ENCODE measurements at regions not wholly inside any gene's neighbourhood (a gene's known extent, or its start where the extent isn't known, plus 50 kb on each side); places are given as distances from the start of the nearest gene placed in this dataset.
"Not testable (repeated sequence)": the region's sequence is repeated elsewhere in the genome, so short reads cannot be mapped to it uniquely, and the experiment has no call there.

GRCh38 chr20:47912165-47912564, 126.9 kb upstream of the SULF2 start:
- not testable (repeated sequence) for H3K4me2 ChIP-seq (ENCODE audit: low read length, poor library complexity, severe bottlenecking); H3K9me3 ChIP-seq (ENCODE audit: control insufficient read depth, low read length); H4K91ac ChIP-seq (ENCODE audit: low read length); H3K23ac ChIP-seq (ENCODE audit: low read length in 2 of 2); H3K36me3 ChIP-seq (ENCODE audit: control insufficient read depth in 1 of 2, insufficient read depth in 2 of 2, low read depth in 1 of 2, low read length in 2 of 2); H4K8ac ChIP-seq (ENCODE audit: low read length); H3K4me1 ChIP-seq (ENCODE audit: control insufficient read depth, insufficient read depth, low read depth, low read length); H2AFZ ChIP-seq (ENCODE audit: low read depth, low read length); H3K27ac ChIP-seq (ENCODE audit: low read length, poor library complexity, severe bottlenecking); DNase-seq; H3K9ac ChIP-seq (ENCODE audit: low read length); H3K4me3 ChIP-seq (ENCODE audit: insufficient read depth in 1 of 2, low read depth in 1 of 2, low read length in 2 of 2); H3K4ac ChIP-seq (ENCODE audit: low read depth in 1 of 2, low read length in 2 of 2); H2BK120ac ChIP-seq (ENCODE audit: low read depth, low read length); H2AK5ac ChIP-seq (ENCODE audit: low read length, severe bottlenecking); H3K14ac ChIP-seq (ENCODE audit: low read length in 2 of 2); H3K79me1 ChIP-seq (replicated peaks; ENCODE audit: low read length, poor library complexity, severe bottlenecking); H2BK12ac ChIP-seq (ENCODE audit: low read length in 2 of 2); H2BK5ac ChIP-seq (ENCODE audit: low read depth, low read length, poor library complexity, severe bottlenecking)
- H2BK15ac ChIP-seq (ENCODE audit: low read depth, poor library complexity, severe bottlenecking) = peak overlapping the region; percentile 48
- 93% methylated on average over 5 of the region's 8 CpGs for WGBS
- peak overlapping the region in 1 of 2 experiments; percentile 33 for H3K18ac ChIP-seq (ENCODE audit: low read depth in 1 of 2, low read length in 2 of 2)
- H3K27me3 ChIP-seq (ENCODE audit: control insufficient read depth in 1 of 2, insufficient read depth in 1 of 2, low read length in 2 of 2) = peaks cover 25 to 60% of the 10 kb centered on the region in 2 experiments

DNA sequence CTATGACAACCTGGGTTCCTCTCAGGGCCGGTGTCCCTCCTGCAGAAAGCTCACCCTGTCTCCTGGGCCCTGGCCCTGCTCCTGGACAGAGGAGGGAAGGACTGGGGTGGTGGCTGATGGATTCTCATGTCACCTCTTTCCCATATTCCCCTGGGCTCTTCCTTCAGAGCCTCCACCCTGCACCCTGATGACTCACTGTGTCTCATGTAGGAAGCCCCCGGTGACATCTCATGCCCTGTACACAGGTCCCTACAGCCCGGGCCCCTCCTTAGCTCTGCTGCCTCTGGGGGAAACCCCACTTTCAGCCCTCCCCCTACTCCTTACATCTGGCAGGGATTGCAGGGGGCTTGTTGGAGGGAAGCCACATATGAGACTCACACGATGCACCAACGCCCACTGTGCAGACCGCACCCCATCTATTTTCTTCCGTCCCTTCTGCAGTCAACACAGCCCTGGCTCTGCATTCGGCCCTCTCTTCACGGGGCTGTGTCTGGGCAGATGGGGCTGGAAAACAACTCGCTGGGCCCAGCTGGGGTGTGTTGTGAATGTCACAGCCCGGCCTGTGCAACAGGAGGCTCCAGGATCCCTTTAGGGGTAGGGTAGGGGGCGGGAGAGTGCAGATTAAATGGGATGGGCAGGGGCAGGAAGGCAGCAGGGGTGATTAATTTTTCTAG, 124.6 kb upstream of the SULF2 start:
- H3K9ac ChIP-seq (ENCODE audit: low read length); H2BK5ac ChIP-seq (ENCODE audit: low read depth, low read length, poor library complexity, severe bottlenecking); H3K4me2 ChIP-seq (ENCODE audit: low read length, poor library complexity, severe bottlenecking); H3K14ac ChIP-seq (ENCODE audit: low read length in 2 of 2); H2AK5ac ChIP-seq (ENCODE audit: low read length, severe bottlenecking); DNase-seq; H3K9me3 ChIP-seq (ENCODE audit: control insufficient read depth, low read length); H3K36me3 ChIP-seq (ENCODE audit: control insufficient read depth in 1 of 2, insufficient read depth in 2 of 2, low read depth in 1 of 2, low read length in 2 of 2); H3K27ac ChIP-seq (ENCODE audit: low read length, poor library complexity, severe bottlenecking); H3K4me3 ChIP-seq (ENCODE audit: insufficient read depth in 1 of 2, low read depth in 1 of 2, low read length in 2 of 2); H4K8ac ChIP-seq (ENCODE audit: low read length); H3K4ac ChIP-seq (ENCODE audit: low read depth in 1 of 2, low read length in 2 of 2); H2BK15ac ChIP-seq (ENCODE audit: low read depth, poor library complexity, severe bottlenecking); H3K18ac ChIP-seq (ENCODE audit: low read depth in 1 of 2, low read length in 2 of 2); H3K4me1 ChIP-seq (ENCODE audit: control insufficient read depth, insufficient read depth, low read depth, low read length); H2BK120ac ChIP-seq (ENCODE audit: low read depth, low read length); H3K79me1 ChIP-seq (replicated peaks; ENCODE audit: low read length, poor library complexity, severe bottlenecking); H2BK12ac ChIP-seq (ENCODE audit: low read length in 2 of 2); H2AFZ ChIP-seq (ENCODE audit: low read depth, low read length); H3K23ac ChIP-seq (ENCODE audit: low read length in 2 of 2): not testable (repeated sequence)
- Histone ChIP-seq H3K27me3 (ENCODE audit: control insufficient read depth in 1 of 2, insufficient read depth in 1 of 2, low read length in 2 of 2) (peaks cover 27 to 63% of the 10 kb centered on the region in 2 experiments), H4K91ac (ENCODE audit: low read length) (peak overlapping the region; percentile 39)
- WGBS = 69% methylated on average over 9 of the region's 12 CpGs

- not testable (repeated sequence) for H3K79me1 ChIP-seq (replicated peaks; ENCODE audit: low read length, poor library complexity, severe bottlenecking); DNase-seq; H2AFZ ChIP-seq (ENCODE audit: low read depth, low read length); H3K4ac ChIP-seq (ENCODE audit: low read depth in 1 of 2, low read length in 2 of 2); H2BK120ac ChIP-seq (ENCODE audit: low read depth, low read length); H4K8ac ChIP-seq (ENCODE audit: low read length); H2BK5ac ChIP-seq (ENCODE audit: low read depth, low read length, poor library complexity, severe bottlenecking); H3K4me3 ChIP-seq (ENCODE audit: insufficient read depth in 1 of 2, low read depth in 1 of 2, low read length in 2 of 2); H3K9ac ChIP-seq (ENCODE audit: low read length); H3K36me3 ChIP-seq (ENCODE audit: control insufficient read depth in 1 of 2, insufficient read depth in 2 of 2, low read depth in 1 of 2, low read length in 2 of 2); H4K91ac ChIP-seq (ENCODE audit: low read length); H3K27ac ChIP-seq (ENCODE audit: low read length, poor library complexity, severe bottlenecking); H3K23ac ChIP-seq (ENCODE audit: low read length in 2 of 2); H3K9me3 ChIP-seq (ENCODE audit: control insufficient read depth, low read length); H3K18ac ChIP-seq (ENCODE audit: low read depth in 1 of 2, low read length in 2 of 2); H3K14ac ChIP-seq (ENCODE audit: low read length in 2 of 2); H2AK5ac ChIP-seq (ENCODE audit: low read length, severe bottlenecking); H3K4me2 ChIP-seq (ENCODE audit: low read length, poor library complexity, severe bottlenecking); H2BK12ac ChIP-seq (ENCODE audit: low read length in 2 of 2); H3K4me1 ChIP-seq (ENCODE audit: control insufficient read depth, insufficient read depth, low read depth, low read length); H2BK15ac ChIP-seq (ENCODE audit: low read depth, poor library complexity, severe bottlenecking)
- WGBS = 71% methylated on average over 15 of the region's 15 CpGs
- peaks cover 27 to 62% of the 10 kb centered on the region in 2 experiments for H3K27me3 ChIP-seq (ENCODE audit: control insufficient read depth in 1 of 2, insufficient read depth in 1 of 2, low read length in 2 of 2)
Measured at GRCh38 chr20:47908361-47909035, 123.2 kb upstream of the SULF2 start.

DNA sequence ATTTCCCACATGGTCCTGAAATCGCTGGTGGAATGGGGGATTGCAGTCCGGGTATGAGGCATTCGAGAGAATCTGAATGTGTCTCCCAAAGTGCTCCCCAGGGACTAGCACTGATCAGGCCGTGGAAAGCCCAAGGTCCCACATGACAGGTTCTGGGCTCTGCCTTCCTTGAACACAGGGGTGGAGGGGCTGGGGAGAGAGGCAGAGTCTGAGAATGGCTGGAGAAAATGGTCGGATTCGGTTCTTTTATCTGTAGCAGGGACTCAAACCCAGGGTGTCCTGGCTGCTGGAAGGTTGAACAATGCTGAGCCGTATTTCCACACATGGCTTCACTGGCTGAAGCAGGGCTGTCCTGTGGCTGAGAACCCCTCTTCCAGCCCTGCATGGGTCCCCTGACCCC, 122.7 kb upstream of the SULF2 start:
- 74% methylated on average over 5 of the region's 7 CpGs for WGBS
- not testable (repeated sequence) for H2AFZ ChIP-seq (ENCODE audit: low read depth, low read length); H2BK120ac ChIP-seq (ENCODE audit: low read depth, low read length); H3K36me3 ChIP-seq (ENCODE audit: control insufficient read depth in 1 of 2, insufficient read depth in 2 of 2, low read depth in 1 of 2, low read length in 2 of 2); H3K4me2 ChIP-seq (ENCODE audit: low read length, poor library complexity, severe bottlenecking); H3K79me1 ChIP-seq (replicated peaks; ENCODE audit: low read length, poor library complexity, severe bottlenecking); H2BK5ac ChIP-seq (ENCODE audit: low read depth, low read length, poor library complexity, severe bottlenecking); H3K23ac ChIP-seq (ENCODE audit: low read length in 2 of 2); H3K4me1 ChIP-seq (ENCODE audit: control insufficient read depth, insufficient read depth, low read depth, low read length); H4K8ac ChIP-seq (ENCODE audit: low read length); H3K9me3 ChIP-seq (ENCODE audit: control insufficient read depth, low read length); H2AK5ac ChIP-seq (ENCODE audit: low read length, severe bottlenecking); H3K14ac ChIP-seq (ENCODE audit: low read length in 2 of 2); H3K4me3 ChIP-seq (ENCODE audit: insufficient read depth in 1 of 2, low read depth in 1 of 2, low read length in 2 of 2); H3K27ac ChIP-seq (ENCODE audit: low read length, poor library complexity, severe bottlenecking); H3K9ac ChIP-seq (ENCODE audit: low read length); H4K91ac ChIP-seq (ENCODE audit: low read length); DNase-seq; H3K18ac ChIP-seq (ENCODE audit: low read depth in 1 of 2, low read length in 2 of 2); H3K4ac ChIP-seq (ENCODE audit: low read depth in 1 of 2, low read length in 2 of 2); H2BK15ac ChIP-seq (ENCODE audit: low read depth, poor library complexity, severe bottlenecking); H2BK12ac ChIP-seq (ENCODE audit: low read length in 2 of 2)
- peaks cover 27 to 60% of the 10 kb centered on the region in 2 experiments for H3K27me3 ChIP-seq (ENCODE audit: control insufficient read depth in 1 of 2, insufficient read depth in 1 of 2, low read length in 2 of 2)
